Mucosa of rectum (tissue), 2 donors: ENCODE measurements at regions not wholly inside any gene's neighbourhood (a gene's known extent, or its start where the extent isn't known, plus 50 kb on each side); places are given as distances from the start of the nearest gene placed in this dataset.

Source experiments
- H3K27ac ChIP-seq, 2 donors: one replicate each; pipeline ENCODE4 v1.7.0; 2013; ENCODE audit warnings: inconsistent platforms in 2 of 2, low read depth in 2 of 2, low read length in 2 of 2
- H3K27me3 ChIP-seq, 2 donors: one replicate each; pipeline ENCODE4 v1.7.0; 2013; ENCODE audit warnings: low read length in 2 of 2; ENCODE audit not compliant: control insufficient read depth in 2 of 2, insufficient read depth in 2 of 2
- H3K36me3 ChIP-seq, 2 donors: one replicate each; pipeline ENCODE4 v1.7.0; 2013; ENCODE audit warnings: low read length in 2 of 2; ENCODE audit not compliant: control insufficient read depth in 2 of 2, insufficient read depth in 2 of 2
- H3K4me1 ChIP-seq, 2 donors: one replicate each; pipeline ENCODE4 v1.7.0; 2013; ENCODE audit warnings: low read length in 2 of 2, mild to moderate bottlenecking in 1 of 2; ENCODE audit not compliant: control insufficient read depth in 2 of 2, insufficient read depth in 2 of 2
- H3K4me3 ChIP-seq, 2 donors: one replicate each; pipeline ENCODE4 v1.7.0; 2013; ENCODE audit warnings: low read length in 2 of 2
- H3K9ac ChIP-seq, 2 donors: one replicate each; pipeline ENCODE4 v1.7.0; 2013; ENCODE audit warnings: low read length in 2 of 2, low read depth in 1 of 2, mild to moderate bottlenecking in 1 of 2
- H3K9me3 ChIP-seq, 2 donors: one replicate each; pipeline ENCODE4 v1.7.0; 2013; ENCODE audit warnings: low read length in 2 of 2; ENCODE audit not compliant: control insufficient read depth in 2 of 2
- donor health status: healthy.
- donor health status: Normal muscosa, but diverticular disease.

- H3K4me1 ChIP-seq, result no peaks in the 10 kb centered on the region
- no peaks in the 10 kb centered on the region for H3K36me3 ChIP-seq
- no peak overlapping the region for H3K4me3 ChIP-seq
- no peak overlapping the region for H3K9ac ChIP-seq
- no peak overlapping the region for H3K27ac ChIP-seq
- no peaks in the 10 kb centered on the region for H3K27me3 ChIP-seq
- no peaks in the 10 kb centered on the region for H3K9me3 ChIP-seq
Measured at GRCh38 chr12:58268069-58268468, 326.7 kb downstream of the ATP23 start.

- Histone ChIP-seq H3K9me3 (no peaks in the 10 kb centered on the region), H3K4me3 (no peak overlapping the region), H3K27me3 (no peaks in the 10 kb centered on the region), H3K27ac (no peak overlapping the region), H3K4me1 (no peaks in the 10 kb centered on the region), H3K36me3 (no peaks in the 10 kb centered on the region), H3K9ac (no peak overlapping the region)
Measured at GRCh38 chr12:58269476-58269875, 328.1 kb downstream of the ATP23 start.

- no peak overlapping the region for H3K9ac ChIP-seq
- H3K27me3 ChIP-seq, result no peaks in the 10 kb centered on the region
- H3K9me3 ChIP-seq, result no peaks in the 10 kb centered on the region
- no peak overlapping the region for H3K27ac ChIP-seq
- H3K36me3 ChIP-seq, result no peaks in the 10 kb centered on the region
- H3K4me3 ChIP-seq, result no peak overlapping the region
- no peaks in the 10 kb centered on the region for H3K4me1 ChIP-seq
Measured at GRCh38 chr12:58270966-58271705, 329.8 kb downstream of the ATP23 start.

GRCh38 chr12:58272461-58272860 is 331.1 kb downstream of the ATP23 start:
- Histone ChIP-seq H3K9ac (no peak overlapping the region), H3K4me1 (no peaks in the 10 kb centered on the region), H3K9me3 (no peaks in the 10 kb centered on the region), H3K4me3 (no peak overlapping the region), H3K27ac (no peak overlapping the region), H3K36me3 (no peaks in the 10 kb centered on the region), H3K27me3 (no peaks in the 10 kb centered on the region)

GRCh38 chr12:58277231-58277630 is 335.9 kb downstream of the ATP23 start:
- Histone ChIP-seq H3K4me3 (no peak overlapping the region), H3K4me1 (no peaks in the 10 kb centered on the region), H3K9me3 (peaks cover 0 to 2% of the 10 kb centered on the region in 2 donors)

GRCh38 chr12:58283553-58283952 is 342.2 kb downstream of the ATP23 start:
- no peak overlapping the region for H3K27ac ChIP-seq
- no peak overlapping the region for H3K4me3 ChIP-seq

More at GRCh38 chr12:58277231-58277630, 335.9 kb downstream of the ATP23 start:
- H3K27me3 ChIP-seq, result no peaks in the 10 kb centered on the region
- no peak overlapping the region for H3K9ac ChIP-seq
- H3K27ac ChIP-seq, result no peak overlapping the region
- no peaks in the 10 kb centered on the region for H3K36me3 ChIP-seq

GRCh38 chr12:58285551-58285950 is 344.2 kb downstream of the ATP23 start:
- H3K9ac ChIP-seq, result no peak overlapping the region
- no peaks in the 10 kb centered on the region for H3K4me1 ChIP-seq
- H3K9me3 ChIP-seq, result peaks cover 0 to 2% of the 10 kb centered on the region in 2 donors
- no peak overlapping the region for H3K4me3 ChIP-seq
- no peak overlapping the region for H3K27ac ChIP-seq
- H3K27me3 ChIP-seq, result no peaks in the 10 kb centered on the region
- no peaks in the 10 kb centered on the region for H3K36me3 ChIP-seq

More at GRCh38 chr12:58283553-58283952, 342.2 kb downstream of the ATP23 start:
- Histone ChIP-seq H3K9ac (no peak overlapping the region), H3K27me3 (no peaks in the 10 kb centered on the region), H3K36me3 (no peaks in the 10 kb centered on the region), H3K9me3 (peaks cover 0 to 2% of the 10 kb centered on the region in 2 donors), H3K4me1 (no peaks in the 10 kb centered on the region)

- Histone ChIP-seq H3K4me3 (no peak overlapping the region), H3K9ac (no peak overlapping the region), H3K27me3 (no peaks in the 10 kb centered on the region), H3K9me3 (peaks cover 0 to 1% of the 10 kb centered on the region in 2 donors), H3K4me1 (no peaks in the 10 kb centered on the region), H3K36me3 (no peaks in the 10 kb centered on the region), H3K27ac (no peak overlapping the region)
Measured at GRCh38 chr12:58286353-58286752, 345.0 kb downstream of the ATP23 start.

- no peaks in the 10 kb centered on the region for H3K9me3 ChIP-seq
- H3K4me1 ChIP-seq, result no peaks in the 10 kb centered on the region
- no peaks in the 10 kb centered on the region for H3K27me3 ChIP-seq
- no peaks in the 10 kb centered on the region for H3K36me3 ChIP-seq
- no peak overlapping the region for H3K27ac ChIP-seq
- H3K9ac ChIP-seq, result no peak overlapping the region
- no peak overlapping the region for H3K4me3 ChIP-seq
Measured at GRCh38 chr12:58288190-58288589, 346.8 kb downstream of the ATP23 start.

- no peaks in the 10 kb centered on the region for H3K9me3 ChIP-seq
- H3K9ac ChIP-seq, result no peak overlapping the region
- no peak overlapping the region for H3K27ac ChIP-seq
- H3K36me3 ChIP-seq, result no peaks in the 10 kb centered on the region
- H3K27me3 ChIP-seq, result no peaks in the 10 kb centered on the region
- H3K4me1 ChIP-seq, result no peaks in the 10 kb centered on the region
- H3K4me3 ChIP-seq, result no peak overlapping the region
Measured at GRCh38 chr12:58291106-58291505, 349.7 kb downstream of the ATP23 start.
